Gastroesophageal sphincter (tissue), 4 donors: ENCODE measurements at regions not wholly inside any gene's neighbourhood (a gene's known extent, or its start where the extent isn't known, plus 50 kb on each side); places are given as distances from the start of the nearest gene placed in this dataset.
"Not testable (repeated sequence)": the region's sequence is repeated elsewhere in the genome, so short reads cannot be mapped to it uniquely, and the experiment has no call there.

Source experiments
- ATAC-seq: fragments of 150-250 bp; one replicate; pipeline ENCODE4 v1.9.1; 2016; ENCODE audit warnings: mild to moderate bottlenecking, moderate library complexity
- H3K27ac ChIP-seq, 4 donors: fragments of 200-600 bp; sonication (generic) in 3 of 4; 1 replicate in 3 of 4; 2 replicates in 1 of 4; pipeline ENCODE4 v1.5.1; 2016 to 2019
- H3K27me3 ChIP-seq: fragments of 200-600 bp; sonication (generic); one replicate; pipeline ENCODE4 v1.5.1; 2019
- H3K36me3 ChIP-seq, 2 donors: fragments of 200-600 bp; sonication (generic); one replicate each; pipeline ENCODE4 v1.5.1; 2019; ENCODE audit warnings: control low read depth in 1 of 2
- H3K4me1 ChIP-seq, 3 donors: fragments of 200-600 bp; sonication (generic); 1 replicate in 2 of 3; 2 replicates in 1 of 3; pipeline ENCODE4 v1.5.1; 2016 to 2019; ENCODE audit warnings: control low read depth in 2 of 3
- H3K4me3 ChIP-seq, 2 donors: fragments of 200-600 bp; sonication (generic); one replicate each; pipeline ENCODE4 v1.5.1; 2019; ENCODE audit warnings: mild to moderate bottlenecking in 1 of 2, moderate library complexity in 1 of 2
- H3K9me3 ChIP-seq, 3 donors: fragments of 200-600 bp; sonication (generic); one replicate each; pipeline ENCODE4 v1.5.1; 2017 to 2019; ENCODE audit warnings: control low read depth in 2 of 3
- EP300 ChIP-seq: sonication (generic); formaldehyde crosslinking; IDR thresholded peaks from one replicate; pipeline ENCODE4 v1.6.1; 2017; ENCODE audit warnings: antibody characterized with exemption, mild to moderate bottlenecking
- POLR2A ChIP-seq, 2 donors: fragments of 450-650 bp; IDR thresholded peaks; one replicate each; pipeline ENCODE4 v1.6.1; 2017; ENCODE audit warnings: antibody characterized with exemption in 2 of 2, mild to moderate bottlenecking in 2 of 2, moderate library complexity in 1 of 2
- POLR2AphosphoS5 ChIP-seq: sonication (generic); formaldehyde crosslinking; IDR thresholded peaks from one replicate; pipeline ENCODE4 v1.6.1; 2017; ENCODE audit warnings: antibody characterized with exemption
- WGBS, 2 donors: methylation state at CpG; one replicate each; pipeline ENCODE4 v1.1.5; 2018; ENCODE audit warnings: low coverage in 1 of 2; 5-methylcytosine and 5-hydroxymethylcytosine counted together
- TF ChIP-seq, protein P1 (sequence below), 4 experiments: fragments of 200-600 bp in 2 of 4; fragments of 450-650 bp in 2 of 4; sonication (generic) in 1 of 4; IDR thresholded peaks; one replicate each; pipeline ENCODE4 v1.5.1; 2017 to 2019; ENCODE audit warnings: antibody characterized with exemption in 4 of 4, mild to moderate bottlenecking in 2 of 4, moderate library complexity in 2 of 4

DNA sequence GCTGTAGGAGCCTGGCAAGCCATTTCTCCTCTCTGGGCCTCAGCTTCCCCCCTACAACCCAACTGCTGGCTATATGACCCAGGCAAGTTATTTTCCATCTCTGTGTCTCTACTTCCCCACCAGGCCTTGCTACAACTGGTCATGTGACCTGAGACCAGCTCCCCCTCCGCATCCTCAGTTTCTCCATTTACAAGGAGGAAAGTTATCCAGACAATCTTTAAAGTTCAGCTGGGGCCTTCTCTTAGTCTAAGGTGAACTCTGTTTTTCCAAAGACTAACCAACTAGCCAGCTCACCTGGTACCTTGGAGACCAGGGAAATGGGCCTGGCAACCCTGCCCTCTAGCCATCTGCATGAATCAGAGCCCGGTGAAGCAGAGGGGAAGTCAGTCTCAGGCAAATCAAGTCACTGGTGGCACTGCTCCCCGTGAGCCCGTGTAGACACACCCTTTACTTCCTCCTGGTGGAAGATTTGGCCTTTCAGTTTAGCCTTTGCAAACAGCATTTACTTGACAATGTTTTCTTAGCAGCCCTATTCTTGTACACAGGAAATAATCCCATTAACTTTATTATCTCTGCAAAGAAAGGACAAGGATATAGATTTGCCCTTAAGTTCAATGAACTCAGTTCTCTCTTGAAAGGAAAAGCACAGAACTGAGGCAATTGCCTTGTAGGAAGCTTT, 157.7 kb downstream of the VEGFA start:
- no peaks in the 10 kb centered on the region for H3K27me3 ChIP-seq
- no peaks in the 10 kb centered on the region for H3K9me3 ChIP-seq
- 17 to 100% methylated on average over 1 to 2 of the region's 4 CpGs for WGBS, 2 donors
- TF ChIP-seq POLR2A (IDR thresholded peaks at IDR 0.05): no peak
- no peak for TF ChIP-seq EP300
- no peak for TF ChIP-seq POLR2AphosphoS5
- TF ChIP-seq, protein P1, sequence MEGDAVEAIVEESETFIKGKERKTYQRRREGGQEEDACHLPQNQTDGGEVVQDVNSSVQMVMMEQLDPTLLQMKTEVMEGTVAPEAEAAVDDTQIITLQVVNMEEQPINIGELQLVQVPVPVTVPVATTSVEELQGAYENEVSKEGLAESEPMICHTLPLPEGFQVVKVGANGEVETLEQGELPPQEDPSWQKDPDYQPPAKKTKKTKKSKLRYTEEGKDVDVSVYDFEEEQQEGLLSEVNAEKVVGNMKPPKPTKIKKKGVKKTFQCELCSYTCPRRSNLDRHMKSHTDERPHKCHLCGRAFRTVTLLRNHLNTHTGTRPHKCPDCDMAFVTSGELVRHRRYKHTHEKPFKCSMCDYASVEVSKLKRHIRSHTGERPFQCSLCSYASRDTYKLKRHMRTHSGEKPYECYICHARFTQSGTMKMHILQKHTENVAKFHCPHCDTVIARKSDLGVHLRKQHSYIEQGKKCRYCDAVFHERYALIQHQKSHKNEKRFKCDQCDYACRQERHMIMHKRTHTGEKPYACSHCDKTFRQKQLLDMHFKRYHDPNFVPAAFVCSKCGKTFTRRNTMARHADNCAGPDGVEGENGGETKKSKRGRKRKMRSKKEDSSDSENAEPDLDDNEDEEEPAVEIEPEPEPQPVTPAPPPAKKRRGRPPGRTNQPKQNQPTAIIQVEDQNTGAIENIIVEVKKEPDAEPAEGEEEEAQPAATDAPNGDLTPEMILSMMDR (IDR thresholded peaks at IDR 0.05): no peak
- H3K27ac ChIP-seq: no peak overlapping the region
- no peak overlapping the region for H3K4me3 ChIP-seq
- H3K4me1 ChIP-seq: no peaks in the 10 kb centered on the region
- no peak for ATAC-seq
- no peaks in the 10 kb centered on the region for H3K36me3 ChIP-seq

GRCh38 chr6:43926634-43927531, 156.9 kb downstream of the VEGFA start:
- no peak overlapping the region for H3K27ac ChIP-seq

GRCh38 chr6:43925636-43926139, 155.7 kb downstream of the VEGFA start:
- H3K36me3 ChIP-seq, H3K9me3 ChIP-seq, ATAC-seq, H3K27me3 ChIP-seq, H3K4me3 ChIP-seq, H3K27ac ChIP-seq, H3K4me1 ChIP-seq: not testable (repeated sequence)
- 98 to 100% methylated on average over 1 to 5 of the region's 7 CpGs for WGBS, 2 donors

More at GRCh38 chr6:43926634-43927531, 156.9 kb downstream of the VEGFA start:
- TF ChIP-seq, protein P1 (IDR thresholded peaks at IDR 0.05): no peak
- TF ChIP-seq POLR2AphosphoS5 (no peak), EP300 (no peak)
- Histone ChIP-seq H3K4me1 (no peaks in the 10 kb centered on the region), H3K9me3 (no peaks in the 10 kb centered on the region), H3K36me3 (no peaks in the 10 kb centered on the region), H3K27me3 (no peaks in the 10 kb centered on the region), H3K4me3 (no peak overlapping the region)
- ATAC-seq: peak; percentile 44
- WGBS, 2 donors: 71 to 77% methylated on average over 8 to 9 of the region's 17 CpGs

- WGBS, 2 donors: no CpG with 5 or more reads among the region's 12 CpGs
- Histone ChIP-seq H3K4me1 (no peaks in the 10 kb centered on the region), H3K27me3 (no peaks in the 10 kb centered on the region), H3K9me3 (no peaks in the 10 kb centered on the region), H3K27ac (no peak overlapping the region), H3K36me3 (no peaks in the 10 kb centered on the region), H3K4me3 (no peak overlapping the region)
- TF ChIP-seq, protein P1 (IDR thresholded peaks at IDR 0.05): no peak
- TF ChIP-seq POLR2AphosphoS5 (no peak), POLR2A (IDR thresholded peaks at IDR 0.05) (no peak), EP300 (no peak)
- ATAC-seq: no peak
Measured at GRCh38 chr6:43924222-43924702, 154.3 kb downstream of the VEGFA start.

DNA sequence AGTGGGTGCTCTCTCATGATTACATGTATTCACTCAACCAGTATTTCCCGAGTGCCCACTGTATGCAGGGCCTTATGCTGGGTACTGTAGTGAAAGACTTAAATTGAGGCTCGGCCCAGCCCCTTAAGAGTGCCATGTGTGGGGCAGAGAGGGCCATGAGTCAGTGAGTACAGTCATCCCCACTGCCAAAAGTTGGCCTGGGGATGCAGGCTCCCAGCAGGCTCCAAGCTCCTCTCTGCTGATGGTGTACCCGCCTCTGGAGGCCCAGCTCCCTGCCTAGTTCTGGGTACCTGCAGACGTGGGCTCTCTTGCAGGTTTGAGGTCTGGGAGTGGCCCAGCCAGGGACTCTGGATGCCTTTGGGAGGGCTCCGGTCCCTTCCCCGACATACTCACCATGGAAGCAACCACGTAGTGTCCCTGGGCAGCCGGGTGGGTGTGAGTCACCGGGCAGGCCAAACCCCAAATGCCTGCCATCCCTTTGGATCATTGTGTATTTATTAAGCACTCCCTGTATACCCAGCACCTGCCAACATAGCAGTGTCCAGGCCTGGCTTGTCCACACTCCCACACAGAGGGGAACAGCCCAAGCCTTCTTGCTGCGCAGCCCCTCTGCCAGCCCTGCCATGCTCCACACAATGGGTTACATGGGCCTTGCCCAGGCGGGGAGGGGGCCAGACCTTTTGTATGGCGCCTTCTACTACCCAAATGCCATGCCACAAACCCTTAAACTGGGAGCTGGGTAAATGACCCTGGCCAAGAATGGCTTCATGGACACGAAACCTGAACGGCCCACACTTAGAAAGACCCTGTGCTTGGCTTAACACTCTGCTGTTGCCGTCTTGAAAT, 153.6 kb downstream of the VEGFA start:
- H3K27me3 ChIP-seq: no peaks in the 10 kb centered on the region
- no peak overlapping the region for H3K4me3 ChIP-seq
- no peak overlapping the region for H3K27ac ChIP-seq
- no peak for TF ChIP-seq POLR2A (IDR thresholded peaks at IDR 0.05)
- TF ChIP-seq POLR2AphosphoS5: no peak
- no peaks in the 10 kb centered on the region for H3K4me1 ChIP-seq
- WGBS, 2 donors: 78 to 100% methylated on average over 1 to 4 of the region's 15 CpGs
- no peak for ATAC-seq
- no peaks in the 10 kb centered on the region for H3K9me3 ChIP-seq
- H3K36me3 ChIP-seq: no peaks in the 10 kb centered on the region
